ENCODE measurements at regions not wholly inside any gene's neighbourhood (a gene's known extent, or its start where the extent isn't known, plus 50 kb on each side); places are given as distances from the start of the nearest gene placed in this dataset.

DNA sequence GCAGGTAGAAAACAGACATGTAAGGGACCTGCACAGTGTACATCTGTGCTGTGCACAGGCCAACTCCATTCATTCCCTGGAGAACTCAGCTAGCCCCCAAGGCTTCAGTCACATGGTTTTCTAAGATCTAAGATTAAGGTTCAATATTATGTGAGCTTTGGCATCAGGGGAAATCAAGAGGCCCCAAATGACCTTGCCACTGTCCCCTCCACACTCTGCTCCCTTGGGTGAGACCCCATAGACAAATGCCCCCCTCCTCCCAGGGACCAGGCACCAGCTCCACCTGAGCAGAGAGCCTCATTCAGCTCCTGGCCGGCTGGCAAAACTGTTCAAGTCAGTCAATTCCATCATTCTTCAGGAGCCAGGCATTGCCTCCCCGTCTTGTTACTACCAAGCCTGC lies 93.6 kb upstream of the TMEM18 start:
- TF ChIP-seq, protein P1, sequence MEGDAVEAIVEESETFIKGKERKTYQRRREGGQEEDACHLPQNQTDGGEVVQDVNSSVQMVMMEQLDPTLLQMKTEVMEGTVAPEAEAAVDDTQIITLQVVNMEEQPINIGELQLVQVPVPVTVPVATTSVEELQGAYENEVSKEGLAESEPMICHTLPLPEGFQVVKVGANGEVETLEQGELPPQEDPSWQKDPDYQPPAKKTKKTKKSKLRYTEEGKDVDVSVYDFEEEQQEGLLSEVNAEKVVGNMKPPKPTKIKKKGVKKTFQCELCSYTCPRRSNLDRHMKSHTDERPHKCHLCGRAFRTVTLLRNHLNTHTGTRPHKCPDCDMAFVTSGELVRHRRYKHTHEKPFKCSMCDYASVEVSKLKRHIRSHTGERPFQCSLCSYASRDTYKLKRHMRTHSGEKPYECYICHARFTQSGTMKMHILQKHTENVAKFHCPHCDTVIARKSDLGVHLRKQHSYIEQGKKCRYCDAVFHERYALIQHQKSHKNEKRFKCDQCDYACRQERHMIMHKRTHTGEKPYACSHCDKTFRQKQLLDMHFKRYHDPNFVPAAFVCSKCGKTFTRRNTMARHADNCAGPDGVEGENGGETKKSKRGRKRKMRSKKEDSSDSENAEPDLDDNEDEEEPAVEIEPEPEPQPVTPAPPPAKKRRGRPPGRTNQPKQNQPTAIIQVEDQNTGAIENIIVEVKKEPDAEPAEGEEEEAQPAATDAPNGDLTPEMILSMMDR (conservative IDR thresholded peaks at IDR 0.05), result no peak
- no peak for TF ChIP-seq ZFX (IDR thresholded peaks at IDR 0.05)
